Mesendoderm (in vitro differentiated cells): ENCODE measurements at regions not wholly inside any gene's neighbourhood (a gene's known extent, or its start where the extent isn't known, plus 50 kb on each side); places are given as distances from the start of the nearest gene placed in this dataset.

Experiments used
- DNase-seq: peaks from one replicate; pipeline ENCODE4 v3.0.0; 2013
- H2AK5ac ChIP-seq: 2 replicates; pipeline ENCODE4 v1.6.1; 2013; ENCODE audit warnings: low read length, inconsistent platforms
- H2BK120ac ChIP-seq: 2 replicates; pipeline ENCODE4 v1.6.1; 2013; ENCODE audit warnings: low read depth, mild to moderate bottlenecking, low read length, moderate library complexity, mixed read lengths
- H2BK15ac ChIP-seq: replicated peaks from 2 replicates; pipeline ENCODE4 v1.6.1; 2013; ENCODE audit warnings: low read depth, mild to moderate bottlenecking, moderate library complexity
- H2BK5ac ChIP-seq: 2 replicates; pipeline ENCODE4 v1.6.1; 2013; ENCODE audit warnings: low read length, inconsistent platforms
- H3K18ac ChIP-seq: 2 replicates; pipeline ENCODE4 v1.6.1; 2013; ENCODE audit warnings: mild to moderate bottlenecking, low read length, mixed read lengths
- H3K23ac ChIP-seq: one replicate; pipeline ENCODE4 v1.6.1; 2013; ENCODE audit warnings: low read length
- H3K27ac ChIP-seq: 2 replicates; pipeline ENCODE4 v1.5.1; 2013; ENCODE audit warnings: low read depth, mild to moderate bottlenecking, inconsistent platforms, low read length, moderate library complexity
- H3K27me3 ChIP-seq: 2 replicates; pipeline ENCODE4 v1.6.1; 2013; ENCODE audit warnings: low read length, control low read depth, mild to moderate bottlenecking, inconsistent platforms; ENCODE audit not compliant: insufficient read depth, poor library complexity
- H3K36me3 ChIP-seq: 2 replicates; pipeline ENCODE4 v1.6.1; 2013; ENCODE audit warnings: low read length, inconsistent platforms; ENCODE audit not compliant: control insufficient read depth, insufficient read depth
- H3K4ac ChIP-seq: one replicate; pipeline ENCODE4 v1.6.1; 2013; ENCODE audit warnings: low read depth, mild to moderate bottlenecking, low read length, moderate library complexity
- H3K4me1 ChIP-seq: 2 replicates; pipeline ENCODE4 v1.6.1; 2013; ENCODE audit warnings: low read depth, low read length, inconsistent platforms; ENCODE audit not compliant: control insufficient read depth
- H3K4me2 ChIP-seq: 2 replicates; pipeline ENCODE4 v1.6.1; 2013; ENCODE audit warnings: low read length
- H3K4me3 ChIP-seq: 2 replicates; pipeline ENCODE4 v1.5.1; 2013; ENCODE audit warnings: mild to moderate bottlenecking, low read length
- H3K56ac ChIP-seq: one replicate; pipeline ENCODE4 v1.6.1; 2013; ENCODE audit warnings: low read length
- H3K79me1 ChIP-seq: 2 replicates; pipeline ENCODE4 v1.6.1; 2013; ENCODE audit warnings: low read length, inconsistent platforms
- H3K79me2 ChIP-seq: 2 replicates; pipeline ENCODE4 v1.6.1; 2013; ENCODE audit warnings: mild to moderate bottlenecking, low read length; ENCODE audit not compliant: control insufficient read depth, insufficient read depth
- H3K9ac ChIP-seq: 2 replicates; pipeline ENCODE4 v1.6.1; 2013; ENCODE audit warnings: low read length, inconsistent platforms
- H4K5ac ChIP-seq: one replicate; pipeline ENCODE4 v1.6.1; 2013; ENCODE audit warnings: low read length
- H4K8ac ChIP-seq: one replicate; pipeline ENCODE4 v1.6.1; 2013; ENCODE audit warnings: low read depth, mild to moderate bottlenecking, control low read depth, low read length, moderate library complexity
- WGBS: extraction: QIAGEN DNeasy Blood & Tissue Kit; methylation state at CpG from one replicate; pipeline ENCODE4 v1.1.7; 2013; ENCODE audit warnings: low lambda C conversion rate, missing lambda C conversion rate; ENCODE audit not compliant: insufficient coverage; ENCODE audit errors: extremely low coverage; 5-methylcytosine and 5-hydroxymethylcytosine counted together

DNA sequence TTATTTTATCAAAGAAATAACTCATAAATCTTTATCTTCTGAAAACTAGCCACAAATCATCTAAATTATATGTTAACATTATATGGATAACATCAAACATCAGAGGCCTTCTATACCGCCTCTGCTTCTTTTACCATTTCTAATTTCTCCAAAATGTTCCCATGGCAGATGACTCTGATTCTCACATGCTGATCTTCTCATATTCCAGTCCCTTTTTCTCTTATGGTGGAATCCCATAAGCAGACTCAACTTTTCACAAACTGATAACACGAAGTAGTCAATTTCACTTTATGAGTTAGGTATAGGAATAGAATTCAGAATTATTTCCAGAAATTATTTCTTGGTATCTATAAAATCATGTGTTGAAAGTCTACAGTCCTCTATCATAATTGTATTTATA lies 212.3 kb downstream of the ENC1 start:
- Histone ChIP-seq H3K27ac (no peak overlapping the region), H3K4ac (no peak overlapping the region), H2BK120ac (no peak overlapping the region), H3K79me2 (no peaks in the 10 kb centered on the region), H3K23ac (no peak overlapping the region), H3K36me3 (no peaks in the 10 kb centered on the region), H3K4me2 (no peak overlapping the region), H4K5ac (no peak overlapping the region), H2BK15ac (no peak overlapping the region), H3K56ac (no peak overlapping the region), H3K18ac (no peak overlapping the region), H4K8ac (no peak overlapping the region), H3K9ac (no peak overlapping the region), H3K27me3 (no peaks in the 10 kb centered on the region), H3K79me1 (no peaks in the 10 kb centered on the region), H3K4me1 (no peaks in the 10 kb centered on the region), H2BK5ac (no peak overlapping the region), H2AK5ac (no peak overlapping the region), H3K4me3 (no peak overlapping the region)
- no peak for DNase-seq
- no CpG with 5 or more reads among the region's 2 CpGs for WGBS

DNA sequence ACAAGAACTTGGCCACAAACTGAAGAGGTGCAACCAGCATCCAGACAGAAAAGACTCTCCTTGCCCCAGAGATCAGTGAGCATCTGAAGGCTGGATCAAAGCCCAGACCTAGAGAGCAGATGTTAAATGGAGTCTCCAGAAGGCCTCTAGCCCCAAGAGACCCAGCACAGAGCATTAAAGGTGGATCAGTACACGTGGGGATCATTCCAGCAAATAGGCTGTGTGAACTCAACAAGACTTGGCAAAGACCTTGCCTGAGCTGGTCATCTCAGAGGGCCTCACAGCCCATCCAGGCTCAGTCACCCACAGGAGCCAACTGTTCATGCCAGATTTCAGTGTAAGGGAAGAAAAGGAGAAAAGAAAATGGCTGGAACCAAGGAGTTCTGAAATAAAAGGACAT lies 214.0 kb downstream of the ENC1 start:
- H3K79me1 ChIP-seq, result no peaks in the 10 kb centered on the region
- H4K5ac ChIP-seq, result no peak overlapping the region
- no peak overlapping the region for H3K18ac ChIP-seq
- H2BK5ac ChIP-seq, result no peak overlapping the region
- H4K8ac ChIP-seq, result no peak overlapping the region
- no peaks in the 10 kb centered on the region for H3K36me3 ChIP-seq
- H2BK120ac ChIP-seq, result no peak overlapping the region
- no peak overlapping the region for H3K56ac ChIP-seq
- no peak overlapping the region for H2AK5ac ChIP-seq
- no peak overlapping the region for H3K4me3 ChIP-seq
- H3K79me2 ChIP-seq, result no peaks in the 10 kb centered on the region
- no peak for DNase-seq
- WGBS, result no CpG with 5 or more reads among the region's 1 CpG
- no peak overlapping the region for H3K9ac ChIP-seq
- no peak overlapping the region for H3K23ac ChIP-seq
- no peaks in the 10 kb centered on the region for H3K27me3 ChIP-seq
- H3K27ac ChIP-seq, result no peak overlapping the region
- no peak overlapping the region for H2BK15ac ChIP-seq
- H3K4me1 ChIP-seq, result no peaks in the 10 kb centered on the region
- no peak overlapping the region for H3K4ac ChIP-seq
- no peak overlapping the region for H3K4me2 ChIP-seq

DNA sequence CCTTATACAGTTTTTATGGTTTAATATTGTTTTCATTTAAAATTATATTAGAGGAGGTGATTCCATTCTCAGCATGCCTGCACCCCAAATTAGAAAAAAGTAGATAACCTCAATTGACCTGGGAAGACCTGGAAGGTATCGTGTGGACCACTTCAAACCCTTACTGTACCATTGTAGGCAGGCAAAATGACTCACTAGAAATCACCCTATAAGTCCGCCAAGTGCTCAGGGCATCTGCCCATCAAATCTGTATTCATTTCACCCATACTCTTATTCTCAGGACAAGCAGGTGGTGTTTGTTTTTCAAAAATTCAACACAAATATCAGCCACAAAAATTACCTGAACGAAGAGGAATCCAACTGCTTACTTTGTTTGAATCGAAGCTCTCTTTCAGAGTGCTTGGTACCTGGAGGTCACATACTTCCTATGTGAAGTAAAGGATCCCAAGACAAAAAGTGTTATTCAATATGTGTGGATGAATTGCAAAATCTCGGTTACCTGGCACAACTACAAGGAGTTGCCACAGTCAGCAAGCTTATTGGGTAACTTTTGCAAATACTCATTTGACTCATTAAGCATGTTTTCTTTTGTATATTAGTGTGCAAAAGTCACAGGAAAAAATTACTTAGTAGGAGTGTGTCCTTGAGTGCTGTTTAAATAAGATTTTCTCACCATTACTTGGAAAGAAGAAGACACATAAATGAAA lies 216.2 kb downstream of the ENC1 start:
- Histone ChIP-seq H3K4me3 (no peak overlapping the region), H3K36me3 (no peaks in the 10 kb centered on the region), H4K8ac (no peak overlapping the region), H3K9ac (no peak overlapping the region), H3K27ac (no peak overlapping the region), H3K4me1 (no peaks in the 10 kb centered on the region), H2BK15ac (peak overlapping the region; percentile 37), H3K4me2 (no peak overlapping the region), H3K23ac (no peak overlapping the region), H2BK5ac (no peak overlapping the region), H2AK5ac (no peak overlapping the region), H2BK120ac (no peak overlapping the region), H3K79me1 (no peaks in the 10 kb centered on the region), H3K18ac (no peak overlapping the region), H3K79me2 (no peaks in the 10 kb centered on the region), H4K5ac (no peak overlapping the region), H3K27me3 (no peaks in the 10 kb centered on the region), H3K56ac (no peak overlapping the region), H3K4ac (no peak overlapping the region)
- WGBS, result no CpG with 5 or more reads among the region's 5 CpGs
- DNase-seq, result no peak

DNA sequence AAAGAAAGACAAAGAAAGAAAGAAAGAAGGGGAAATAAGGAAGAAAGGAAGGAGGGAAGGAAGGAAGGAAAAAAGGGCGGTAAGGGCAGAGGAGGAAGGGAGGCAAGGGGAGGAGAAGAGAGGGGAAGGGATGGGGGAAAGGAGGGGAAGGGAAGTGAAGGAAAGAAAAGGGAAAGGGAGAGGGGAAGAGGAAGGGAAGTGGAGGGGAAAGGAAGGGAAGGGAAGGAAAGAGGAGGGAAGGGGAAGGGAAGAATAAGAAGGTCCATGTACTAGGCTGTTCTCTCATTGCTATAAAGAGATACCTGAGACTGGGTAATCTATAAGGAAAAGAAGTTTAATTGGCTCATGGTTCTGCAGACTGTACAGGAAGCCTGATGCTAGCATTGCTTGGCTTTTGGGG lies 217.1 kb downstream of the ENC1 start:
- H3K79me2 ChIP-seq, result no peaks in the 10 kb centered on the region
- no peaks in the 10 kb centered on the region for H3K27me3 ChIP-seq
- no peak overlapping the region for H3K4me3 ChIP-seq
- H3K36me3 ChIP-seq, result no peaks in the 10 kb centered on the region
- no peak overlapping the region for H3K27ac ChIP-seq
- H2BK15ac ChIP-seq, result no peak overlapping the region
- no peak overlapping the region for H2BK5ac ChIP-seq
- H3K9ac ChIP-seq, result no peak overlapping the region
- H2BK120ac ChIP-seq, result no peak overlapping the region
- no peak overlapping the region for H2AK5ac ChIP-seq
- no peaks in the 10 kb centered on the region for H3K4me1 ChIP-seq
- no peak overlapping the region for H3K23ac ChIP-seq
- DNase-seq, result no peak
- no peak overlapping the region for H3K4ac ChIP-seq
- H3K4me2 ChIP-seq, result no peak overlapping the region
- H4K8ac ChIP-seq, result no peak overlapping the region
- H3K18ac ChIP-seq, result no peak overlapping the region
- no peak overlapping the region for H3K56ac ChIP-seq
- no peaks in the 10 kb centered on the region for H3K79me1 ChIP-seq
- no CpG with 5 or more reads among the region's 1 CpG for WGBS
- H4K5ac ChIP-seq, result no peak overlapping the region

DNA sequence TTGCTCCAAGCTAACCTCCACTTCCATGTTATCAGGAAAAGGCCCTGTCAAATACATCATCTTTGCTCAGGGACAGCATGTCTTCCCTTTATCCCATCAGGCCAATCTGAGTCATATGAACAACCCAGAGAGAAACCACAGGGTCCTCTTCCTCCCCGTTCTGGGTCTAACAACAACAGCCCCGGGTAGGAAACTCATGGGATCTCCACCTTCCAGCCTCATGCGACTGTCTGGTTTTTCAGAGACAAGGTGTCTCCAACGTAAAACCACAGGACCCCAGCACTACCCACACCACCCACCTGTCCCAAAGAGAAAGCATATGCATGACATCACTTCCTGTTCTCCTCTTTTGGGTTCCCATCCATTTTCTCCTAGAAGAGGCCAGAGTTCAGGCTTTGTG lies 217.9 kb downstream of the ENC1 start:
- no peak for DNase-seq
- Histone ChIP-seq H3K79me1 (no peaks in the 10 kb centered on the region), H2AK5ac (no peak overlapping the region), H3K23ac (no peak overlapping the region), H3K36me3 (no peaks in the 10 kb centered on the region), H3K4me3 (no peak overlapping the region), H3K18ac (no peak overlapping the region), H2BK5ac (no peak overlapping the region), H3K9ac (no peak overlapping the region), H3K4me2 (no peak overlapping the region), H3K56ac (no peak overlapping the region), H3K4me1 (no peaks in the 10 kb centered on the region), H2BK120ac (no peak overlapping the region), H2BK15ac (no peak overlapping the region), H3K27ac (no peak overlapping the region), H3K27me3 (no peaks in the 10 kb centered on the region), H3K4ac (no peak overlapping the region), H3K79me2 (no peaks in the 10 kb centered on the region), H4K5ac (no peak overlapping the region), H4K8ac (no peak overlapping the region)
- WGBS, result no CpG with 5 or more reads among the region's 4 CpGs

DNA sequence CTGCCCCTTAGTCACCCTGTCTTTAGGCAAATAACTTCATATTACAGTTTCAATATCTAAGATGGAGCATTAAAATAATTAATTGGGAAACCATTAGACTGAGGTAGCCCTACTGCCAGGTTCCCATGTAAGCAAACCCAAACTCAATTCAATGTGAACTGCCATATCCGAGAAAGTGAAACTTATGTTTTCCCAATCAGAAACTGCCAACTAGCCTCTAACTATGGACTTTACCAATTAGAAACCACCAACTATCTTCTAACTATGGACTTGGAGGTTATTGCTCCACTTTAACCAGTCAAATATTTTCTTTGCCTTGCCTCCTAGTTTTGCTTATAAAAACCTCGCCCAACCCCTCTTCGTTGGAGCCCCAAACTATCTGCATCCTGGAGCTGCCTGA lies 218.5 kb downstream of the ENC1 start:
- Histone ChIP-seq H2AK5ac (no peak overlapping the region), H3K23ac (no peak overlapping the region), H3K4me2 (no peak overlapping the region), H3K9ac (no peak overlapping the region), H3K79me2 (no peaks in the 10 kb centered on the region), H3K18ac (no peak overlapping the region), H3K36me3 (no peaks in the 10 kb centered on the region), H2BK120ac (no peak overlapping the region), H3K4ac (no peak overlapping the region), H3K27ac (no peak overlapping the region), H3K27me3 (no peaks in the 10 kb centered on the region), H4K8ac (no peak overlapping the region), H3K4me1 (no peaks in the 10 kb centered on the region), H4K5ac (no peak overlapping the region), H2BK15ac (no peak overlapping the region), H3K4me3 (no peak overlapping the region), H2BK5ac (no peak overlapping the region), H3K79me1 (no peaks in the 10 kb centered on the region), H3K56ac (no peak overlapping the region)
- no CpG with 5 or more reads among the region's 3 CpGs for WGBS
- DNase-seq, result no peak
